Gastrocnemius medialis (tissue), 4 donors: ENCODE measurements at regions not wholly inside any gene's neighbourhood (a gene's known extent, or its start where the extent isn't known, plus 50 kb on each side); places are given as distances from the start of the nearest gene placed in this dataset.
A peak's percentile ranks its signal among the peaks of the same experiment; 100 is the strongest.

Experiments used
- ATAC-seq, 2 donors: fragments of 150-250 bp; one replicate each; pipeline ENCODE4 v1.9.1; 2016
- DNase-seq, 2 donors: peaks; one replicate each; pipeline ENCODE4 v3.0.0-alpha.2; 2019
- H3K27ac ChIP-seq, 4 donors: fragments of 200-600 bp; sonication (generic); 1 replicate in 1 of 4; 2 replicates in 3 of 4; pipeline ENCODE4 v1.5.1; 2016 to 2018; ENCODE audit warnings: mild to moderate bottlenecking in 2 of 4, moderate library complexity in 1 of 4
- H3K27me3 ChIP-seq, 3 donors: fragments of 200-600 bp; sonication (generic) in 2 of 3; 1 replicate in 1 of 3; 2 replicates in 2 of 3; pipeline versions ENCODE4 v1.5.1 to v1.6.0; 2016 to 2019; ENCODE audit warnings: mild to moderate bottlenecking in 1 of 3, moderate library complexity in 1 of 3
- H3K36me3 ChIP-seq, 2 donors: fragments of 200-600 bp; sonication (generic) in 1 of 2; one replicate each; pipeline ENCODE4 v1.5.1; 2017 to 2018
- H3K4me1 ChIP-seq, 2 donors: fragments of 200-600 bp; sonication (generic) in 1 of 2; one replicate each; pipeline ENCODE4 v1.5.1; 2016 to 2017; ENCODE audit warnings: mild to moderate bottlenecking in 2 of 2
- H3K4me3 ChIP-seq, 4 donors: fragments of 200-600 bp; sonication (generic) in 3 of 4; 1 replicate in 1 of 4; 2 replicates in 3 of 4; pipeline ENCODE4 v1.5.1; 2016 to 2019; ENCODE audit warnings: mild to moderate bottlenecking in 2 of 4
- H3K9me3 ChIP-seq, 3 donors: fragments of 200-600 bp; sonication (generic) in 2 of 3; 1 replicate in 1 of 3; 2 replicates in 2 of 3; pipeline ENCODE4 v1.5.1; 2016 to 2019
- CTCF ChIP-seq, 5 experiments: fragments of 450-650 bp in 3 of 5; fragments of 200-600 bp in 2 of 5; sonication (generic) in 2 of 5; IDR thresholded peaks in 4 of 5; conservative IDR thresholded peaks in 1 of 5; 1 replicate in 4 of 5; 2 replicates in 1 of 5; pipeline ENCODE4 v1.5.1; 2016 to 2019; ENCODE audit warnings: antibody characterized with exemption in 5 of 5, mild to moderate bottlenecking in 3 of 5, moderate library complexity in 3 of 5
- POLR2A ChIP-seq, 2 donors: fragments of 450-650 bp; IDR thresholded peaks; one replicate each; pipeline ENCODE4 v1.6.1; 2017; ENCODE audit warnings: antibody characterized with exemption in 2 of 2, mild to moderate bottlenecking in 2 of 2, moderate library complexity in 2 of 2
- in situ Hi-C, 4 donors: fragments of 200-750 bp; cut with MboI; loops; one replicate each; pipeline versions ENCODE4 v1.15.0 to v1.8.0; 2017; ENCODE audit warnings: low sequenced_read_pairs in 4 of 4
- intact Hi-C: fragments of 100-400 bp; cut with DNase I; formaldehyde crosslinking; loops from one replicate; pipeline ENCODE4 v1.15.1; 2023; ENCODE audit warnings: low total_unique reads

GRCh38 chr10:44010873-44011602 lies 362.4 kb upstream of the ZNF32 start:
- no peak for DNase-seq
- no peak overlapping the region for H3K27ac ChIP-seq
- intact Hi-C loops: no loop called here
- no peaks in the 10 kb centered on the region for H3K36me3 ChIP-seq
- TF ChIP-seq CTCF (IDR thresholded peaks at IDR 0.05 in 4 of 5, conservative IDR thresholded peaks at IDR 0.05 in 1 of 5) (no peak), POLR2A (IDR thresholded peaks at IDR 0.05) (no peak)
- no peak for ATAC-seq
- in situ Hi-C loops: no loop called here
- H3K9me3 ChIP-seq: no peaks in the 10 kb centered on the region
- no peaks in the 10 kb centered on the region for H3K27me3 ChIP-seq
- H3K4me1 ChIP-seq: peaks cover 0 to 3% of the 10 kb centered on the region in 2 donors
- no peak overlapping the region for H3K4me3 ChIP-seq

- H3K27ac ChIP-seq: no peak overlapping the region
- intact Hi-C loops: no loop called here
- DNase-seq: no peak
Observed at GRCh38 chr10:44009891-44010632, 361.4 kb upstream of the ZNF32 start.

GRCh38 chr10:44008917-44009709 lies 360.4 kb upstream of the ZNF32 start:
- no peaks in the 10 kb centered on the region for H3K27me3 ChIP-seq
- ATAC-seq (no peak), DNase-seq (no peak)
- H3K9me3 ChIP-seq: no peaks in the 10 kb centered on the region
- H3K4me1 ChIP-seq: peaks cover 0 to 3% of the 10 kb centered on the region in 2 donors
- in situ Hi-C loops (no loop called here), intact Hi-C loops (no loop called here)
- TF ChIP-seq CTCF (IDR thresholded peaks at IDR 0.05 in 4 of 5, conservative IDR thresholded peaks at IDR 0.05 in 1 of 5) (no peak), POLR2A (IDR thresholded peaks at IDR 0.05) (no peak)
- peak overlapping the region; percentile 41 to 75 (median 64) for H3K27ac ChIP-seq
- no peak overlapping the region for H3K4me3 ChIP-seq
- no peaks in the 10 kb centered on the region for H3K36me3 ChIP-seq

More at GRCh38 chr10:44009891-44010632, 361.4 kb upstream of the ZNF32 start:
- Histone ChIP-seq H3K9me3 (no peaks in the 10 kb centered on the region), H3K4me3 (no peak overlapping the region), H3K27me3 (no peaks in the 10 kb centered on the region), H3K4me1 (peaks cover 0 to 3% of the 10 kb centered on the region in 2 donors), H3K36me3 (no peaks in the 10 kb centered on the region)
- no peak for ATAC-seq
- in situ Hi-C loops: no loop called here
- TF ChIP-seq POLR2A (IDR thresholded peaks at IDR 0.05) (no peak), CTCF (IDR thresholded peaks at IDR 0.05 in 4 of 5, conservative IDR thresholded peaks at IDR 0.05 in 1 of 5) (no peak)

GRCh38 chr10:44008270-44008916 lies 359.7 kb upstream of the ZNF32 start:
- intact Hi-C loops (no loop called here), in situ Hi-C loops (no loop called here)
- TF ChIP-seq POLR2A (IDR thresholded peaks at IDR 0.05): no peak
- no peak for TF ChIP-seq CTCF (IDR thresholded peaks at IDR 0.05 in 4 of 5, conservative IDR thresholded peaks at IDR 0.05 in 1 of 5)
- no peak overlapping the region for H3K4me3 ChIP-seq
- DNase-seq (no peak), ATAC-seq (peak; percentile 49 to 60)
- H3K9me3 ChIP-seq: no peaks in the 10 kb centered on the region
- H3K4me1 ChIP-seq: peaks cover 0 to 3% of the 10 kb centered on the region in 2 donors
- H3K36me3 ChIP-seq: no peaks in the 10 kb centered on the region
- H3K27me3 ChIP-seq: no peaks in the 10 kb centered on the region
- peak overlapping the region; percentile 41 to 75 (median 64) for H3K27ac ChIP-seq
